Choroid plexus epithelial cell (primary cell): ENCODE measurements at regions not wholly inside any gene's neighbourhood (a gene's known extent, or its start where the extent isn't known, plus 50 kb on each side); places are given as distances from the start of the nearest gene placed in this dataset.

Source experiments
- DNase-seq: peaks from one replicate; pipeline ENCODE4 v3.0.0-alpha.2; 2010; ENCODE audit warnings: low read depth
- H3K4me3 ChIP-seq: 2 replicates; pipeline ENCODE4 v1.5.1; 2011; ENCODE audit warnings: low read depth, mild to moderate bottlenecking, control low read depth, low read length, moderate library complexity
- TF ChIP-seq, protein P1 (sequence below): conservative IDR thresholded peaks from 2 replicates; pipeline ENCODE4 v1.5.1; 2011; ENCODE audit warnings: low read depth, mild to moderate bottlenecking, control low read depth, inconsistent platforms, low read length, moderate library complexity

- DNase-seq, result no peak
- TF ChIP-seq, protein P1, sequence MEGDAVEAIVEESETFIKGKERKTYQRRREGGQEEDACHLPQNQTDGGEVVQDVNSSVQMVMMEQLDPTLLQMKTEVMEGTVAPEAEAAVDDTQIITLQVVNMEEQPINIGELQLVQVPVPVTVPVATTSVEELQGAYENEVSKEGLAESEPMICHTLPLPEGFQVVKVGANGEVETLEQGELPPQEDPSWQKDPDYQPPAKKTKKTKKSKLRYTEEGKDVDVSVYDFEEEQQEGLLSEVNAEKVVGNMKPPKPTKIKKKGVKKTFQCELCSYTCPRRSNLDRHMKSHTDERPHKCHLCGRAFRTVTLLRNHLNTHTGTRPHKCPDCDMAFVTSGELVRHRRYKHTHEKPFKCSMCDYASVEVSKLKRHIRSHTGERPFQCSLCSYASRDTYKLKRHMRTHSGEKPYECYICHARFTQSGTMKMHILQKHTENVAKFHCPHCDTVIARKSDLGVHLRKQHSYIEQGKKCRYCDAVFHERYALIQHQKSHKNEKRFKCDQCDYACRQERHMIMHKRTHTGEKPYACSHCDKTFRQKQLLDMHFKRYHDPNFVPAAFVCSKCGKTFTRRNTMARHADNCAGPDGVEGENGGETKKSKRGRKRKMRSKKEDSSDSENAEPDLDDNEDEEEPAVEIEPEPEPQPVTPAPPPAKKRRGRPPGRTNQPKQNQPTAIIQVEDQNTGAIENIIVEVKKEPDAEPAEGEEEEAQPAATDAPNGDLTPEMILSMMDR, result no peak
- H3K4me3 ChIP-seq, result no peak overlapping the region
Measured at GRCh38 chr10:90041585-90041984, 340.2 kb downstream of the KIF20B start.

- TF ChIP-seq, protein P1, result no peak
- H3K4me3 ChIP-seq, result no peak overlapping the region
- DNase-seq, result no peak
Measured at GRCh38 chr10:90042075-90042474, 340.7 kb downstream of the KIF20B start.

DNA sequence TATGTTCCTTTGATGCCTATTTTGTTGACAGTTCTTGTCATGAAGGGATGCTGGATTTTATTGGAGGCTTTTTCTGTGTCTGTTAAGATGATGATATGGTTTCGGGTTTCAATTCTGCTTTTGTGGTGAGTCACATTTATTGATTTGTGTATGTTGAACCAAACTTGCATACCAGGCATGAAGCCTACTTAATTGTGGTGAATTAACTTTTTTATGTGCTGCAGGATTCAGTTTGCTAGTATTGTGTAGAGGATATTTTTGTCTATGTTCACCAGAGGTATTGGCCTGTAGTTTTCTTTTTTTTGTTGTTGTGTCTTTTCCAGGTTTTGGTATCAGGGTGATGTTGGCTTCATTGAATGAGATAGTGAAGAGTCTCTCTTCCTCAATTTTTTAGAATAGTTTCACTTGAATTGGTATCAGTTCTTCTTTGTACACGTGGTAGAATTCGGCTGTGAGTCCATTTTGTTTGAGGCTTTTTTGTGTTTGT, 345.9 kb downstream of the KIF20B start:
- TF ChIP-seq, protein P1, result no peak
- no peak overlapping the region for H3K4me3 ChIP-seq
- no peak for DNase-seq

GRCh38 chr10:90051053-90051452, 349.7 kb downstream of the KIF20B start:
- H3K4me3 ChIP-seq, result no peak overlapping the region
- DNase-seq, result no peak
- TF ChIP-seq, protein P1, result no peak

DNA sequence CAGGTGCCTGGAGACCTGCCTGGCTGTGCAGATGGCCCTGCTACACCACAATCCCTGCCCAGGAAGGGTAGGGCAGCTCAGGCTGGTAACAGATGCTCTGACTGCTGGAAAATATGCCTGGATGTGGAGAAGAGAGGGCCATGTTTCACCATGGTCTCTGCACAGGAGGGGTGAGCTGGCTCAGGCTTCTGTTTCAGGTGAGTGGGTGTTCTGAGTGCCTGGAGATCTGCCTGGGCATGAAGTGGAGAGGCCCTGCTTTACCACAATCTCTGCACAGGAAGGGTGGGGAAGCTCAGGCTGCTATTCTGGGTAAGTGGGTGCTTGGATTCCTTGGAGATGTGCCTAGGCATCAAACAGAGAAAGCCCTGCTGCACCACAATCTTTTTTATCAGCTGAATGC, 350.1 kb downstream of the KIF20B start:
- no peak for DNase-seq
- H3K4me3 ChIP-seq, result no peak overlapping the region
- TF ChIP-seq, protein P1, result no peak

DNA sequence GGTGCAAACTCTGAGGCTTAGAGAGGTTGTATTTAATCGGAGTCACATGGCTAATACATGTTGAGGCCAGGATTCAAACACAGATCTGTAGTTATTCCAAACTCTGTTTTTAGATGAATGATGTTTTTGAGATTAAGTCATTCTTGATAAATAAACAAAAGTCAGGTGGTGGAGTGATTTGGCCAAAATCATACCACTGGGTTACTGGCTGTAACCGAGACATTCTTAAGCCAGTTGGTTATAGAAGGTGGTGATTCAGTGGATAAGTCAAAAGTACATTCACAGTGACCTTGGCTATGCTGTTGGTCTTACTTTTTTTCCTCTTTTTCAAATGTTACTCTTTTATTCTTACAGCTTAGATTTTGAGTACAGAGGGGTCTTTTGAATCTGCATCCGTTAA, 361.4 kb downstream of the KIF20B start:
- no peak overlapping the region for H3K4me3 ChIP-seq
- TF ChIP-seq, protein P1, result no peak
- DNase-seq, result peak; percentile 48

DNA sequence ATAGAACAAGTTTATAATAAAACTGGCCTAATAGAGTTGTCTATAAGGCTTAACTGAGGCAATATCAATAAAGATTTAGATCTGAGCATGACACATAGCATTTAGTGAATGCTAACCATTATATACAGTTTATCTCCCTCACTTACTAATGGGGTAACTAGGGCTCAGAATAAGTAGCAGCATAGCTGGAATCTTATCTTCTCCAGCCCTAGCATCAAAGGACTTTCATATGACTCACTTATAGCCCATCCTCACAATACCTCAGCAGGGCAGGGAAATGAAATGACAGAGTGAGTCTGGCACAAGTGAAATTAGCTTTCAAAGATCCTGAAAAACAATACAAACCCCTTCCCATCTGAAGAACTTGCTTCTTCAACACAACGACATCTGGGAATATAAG, 362.9 kb downstream of the KIF20B start:
- no peak overlapping the region for H3K4me3 ChIP-seq
- TF ChIP-seq, protein P1, result no peak
- DNase-seq, result no peak
